ENCODE measurements at regions not wholly inside any gene's neighbourhood (a gene's known extent, or its start where the extent isn't known, plus 50 kb on each side); places are given as distances from the start of the nearest gene placed in this dataset.
"Not testable (repeated sequence)": the region's sequence is repeated elsewhere in the genome, so short reads cannot be mapped to it uniquely, and the experiment has no call there.

- no peak for DNase-seq (ENCODE audit: low spot score)
These were observed 211.9 kb upstream of the IRF2BP2 start for GRCh38 chr1:234821840-234822239.

GRCh38 chr1:234820597-234820996, 210.6 kb upstream of the IRF2BP2 start:
- DNase-seq (ENCODE audit: low spot score), result no peak

GRCh38 chr1:234819845-234820244, 209.9 kb upstream of the IRF2BP2 start:
- not testable (repeated sequence) for DNase-seq (ENCODE audit: low spot score)

DNA sequence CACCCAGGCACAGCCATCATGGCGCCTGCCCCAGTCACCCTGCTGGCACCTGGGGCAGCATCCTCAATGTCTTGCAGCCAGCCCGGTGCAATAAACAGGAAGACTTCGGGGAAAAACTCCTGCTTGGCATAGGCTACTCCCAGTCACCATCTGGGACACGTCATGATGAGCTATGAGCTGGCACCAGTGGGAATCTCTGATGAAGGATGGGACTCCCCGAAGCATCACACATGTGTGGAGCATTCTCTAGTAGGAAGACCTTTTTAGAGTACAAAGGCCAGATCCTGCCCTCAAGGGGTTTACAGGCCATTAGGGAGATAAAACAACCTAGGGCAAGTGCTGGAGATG, 208.0 kb upstream of the IRF2BP2 start:
- DNase-seq (ENCODE audit: low spot score), result not testable (repeated sequence)

DNA sequence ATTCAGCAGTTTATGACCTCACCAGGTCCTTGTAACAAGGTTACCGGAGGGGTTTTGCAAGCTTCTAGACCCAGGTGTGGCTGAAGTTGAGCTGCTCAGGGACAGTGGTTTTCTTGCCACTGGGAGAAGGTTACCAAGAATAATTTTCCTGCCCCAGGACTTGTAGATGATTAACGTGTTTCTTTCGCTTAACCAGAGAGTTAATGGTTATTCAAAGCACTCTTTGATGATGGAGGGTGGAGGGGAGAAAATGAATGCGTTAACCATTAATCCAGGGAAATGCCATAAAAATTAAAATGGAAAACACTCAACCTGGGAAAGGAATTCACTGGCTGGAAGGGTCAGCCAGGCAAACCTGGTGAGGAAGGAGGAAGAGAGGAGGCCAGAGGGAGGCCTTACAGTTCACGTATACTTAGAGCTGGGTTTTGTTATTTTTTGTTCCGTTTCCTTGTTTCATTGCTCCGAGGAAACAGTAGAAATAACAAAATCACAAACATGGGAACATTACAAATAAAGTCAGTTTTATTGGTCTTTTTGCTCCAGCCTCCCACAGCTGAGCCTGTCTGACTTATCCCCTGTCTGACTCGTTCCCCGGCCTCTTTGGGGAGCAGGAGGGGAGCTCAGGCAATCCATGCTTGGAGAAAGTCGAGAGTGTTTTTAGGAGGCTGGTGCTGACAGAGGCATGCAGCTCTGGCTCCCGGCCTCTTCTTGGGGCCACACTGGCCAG, 207.5 kb upstream of the IRF2BP2 start:
- not testable (repeated sequence) for DNase-seq (ENCODE audit: low spot score)

DNA sequence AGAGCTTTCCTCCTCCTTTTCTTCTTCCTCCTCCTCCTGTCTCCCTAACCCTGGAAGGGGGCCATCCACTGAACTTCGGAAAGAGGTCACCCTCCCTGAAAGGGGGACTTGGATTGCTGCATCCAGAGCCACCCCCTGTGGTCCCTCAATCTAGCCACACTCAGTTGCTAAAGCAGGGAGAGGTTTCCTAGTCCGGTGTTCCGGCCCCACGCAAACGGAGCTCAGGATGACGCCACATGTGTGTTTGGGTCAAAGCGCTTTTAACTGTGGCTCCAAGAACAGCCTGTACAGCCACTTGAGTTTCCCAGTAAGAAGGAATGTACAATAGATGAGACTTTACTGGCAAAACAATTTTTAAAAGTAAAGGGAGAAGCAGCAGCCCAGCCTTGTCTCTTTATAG, 206.9 kb upstream of the IRF2BP2 start:
- peak; percentile 35 for DNase-seq (ENCODE audit: low spot score)

GRCh38 chr1:234816186-234816851, 206.3 kb upstream of the IRF2BP2 start:
- peak; percentile 47 for DNase-seq (ENCODE audit: low spot score)

- not testable (repeated sequence) for DNase-seq (ENCODE audit: low spot score)
These were observed 205.4 kb upstream of the IRF2BP2 start for GRCh38 chr1:234815295-234815815.

DNA sequence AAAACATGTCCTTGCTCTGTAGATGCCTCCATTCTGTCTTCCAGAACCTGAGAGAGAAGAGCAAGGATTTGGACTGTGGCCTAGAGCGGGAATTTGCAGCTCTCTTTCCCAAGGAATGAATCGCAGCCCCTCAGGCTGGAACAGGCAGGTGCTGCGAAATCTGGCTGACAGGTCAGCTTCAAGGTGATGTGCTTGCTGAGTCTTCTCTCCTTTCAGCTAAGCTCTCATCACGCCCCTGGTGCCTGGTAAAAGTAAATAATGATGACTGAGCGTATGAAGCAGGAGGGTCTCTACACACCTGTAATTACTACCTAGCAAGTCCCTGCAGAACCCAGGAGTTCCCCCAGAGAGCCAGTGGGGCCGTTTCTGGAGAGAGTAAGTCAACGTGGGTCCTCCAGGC, 204.3 kb upstream of the IRF2BP2 start:
- DNase-seq (ENCODE audit: low spot score), result not testable (repeated sequence)

DNA sequence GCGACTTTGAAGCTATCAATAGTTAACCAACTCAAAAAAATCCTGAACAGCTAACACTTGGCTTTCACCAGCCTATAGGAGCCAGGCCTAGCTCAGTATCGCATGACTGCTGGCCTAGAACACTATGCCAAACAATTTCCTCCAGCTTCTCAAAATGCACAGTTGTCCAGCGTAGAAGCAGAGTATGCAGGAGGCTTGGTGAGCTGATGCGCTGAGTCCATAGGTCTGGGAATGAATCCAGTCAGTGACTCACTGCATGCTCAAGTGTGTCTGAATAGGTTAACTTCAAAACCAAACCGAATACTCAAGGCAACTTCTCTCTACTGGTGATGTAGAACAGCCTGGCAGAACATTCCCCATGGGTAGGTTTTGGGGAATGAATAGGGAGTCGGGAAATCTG, 201.8 kb upstream of the IRF2BP2 start:
- DNase-seq (ENCODE audit: low spot score), result not testable (repeated sequence)

DNA sequence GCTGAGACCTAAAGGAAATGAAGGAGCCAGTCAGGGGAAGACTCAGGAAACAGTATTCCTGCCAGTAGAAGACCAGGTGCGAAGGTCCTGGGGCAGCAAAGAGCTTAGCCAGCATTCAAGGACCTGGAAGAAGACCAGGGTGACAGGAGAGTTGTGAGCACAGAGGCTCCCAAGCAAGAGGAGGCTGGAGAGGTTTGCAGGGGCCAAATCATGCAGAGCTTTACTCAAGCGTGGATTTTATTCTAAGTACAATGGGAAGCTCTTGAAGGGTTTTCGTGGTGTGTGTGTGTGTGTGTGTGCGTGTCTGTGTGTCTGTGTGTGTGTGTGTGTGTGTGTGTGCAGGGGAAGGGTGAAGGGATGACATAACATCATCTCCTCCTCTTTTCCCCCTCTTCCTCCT, 200.7 kb upstream of the IRF2BP2 start:
- not testable (repeated sequence) for DNase-seq (ENCODE audit: low spot score)

- not testable (repeated sequence) for DNase-seq (ENCODE audit: low spot score)
These were observed 199.9 kb upstream of the IRF2BP2 start for GRCh38 chr1:234809854-234810245.

DNA sequence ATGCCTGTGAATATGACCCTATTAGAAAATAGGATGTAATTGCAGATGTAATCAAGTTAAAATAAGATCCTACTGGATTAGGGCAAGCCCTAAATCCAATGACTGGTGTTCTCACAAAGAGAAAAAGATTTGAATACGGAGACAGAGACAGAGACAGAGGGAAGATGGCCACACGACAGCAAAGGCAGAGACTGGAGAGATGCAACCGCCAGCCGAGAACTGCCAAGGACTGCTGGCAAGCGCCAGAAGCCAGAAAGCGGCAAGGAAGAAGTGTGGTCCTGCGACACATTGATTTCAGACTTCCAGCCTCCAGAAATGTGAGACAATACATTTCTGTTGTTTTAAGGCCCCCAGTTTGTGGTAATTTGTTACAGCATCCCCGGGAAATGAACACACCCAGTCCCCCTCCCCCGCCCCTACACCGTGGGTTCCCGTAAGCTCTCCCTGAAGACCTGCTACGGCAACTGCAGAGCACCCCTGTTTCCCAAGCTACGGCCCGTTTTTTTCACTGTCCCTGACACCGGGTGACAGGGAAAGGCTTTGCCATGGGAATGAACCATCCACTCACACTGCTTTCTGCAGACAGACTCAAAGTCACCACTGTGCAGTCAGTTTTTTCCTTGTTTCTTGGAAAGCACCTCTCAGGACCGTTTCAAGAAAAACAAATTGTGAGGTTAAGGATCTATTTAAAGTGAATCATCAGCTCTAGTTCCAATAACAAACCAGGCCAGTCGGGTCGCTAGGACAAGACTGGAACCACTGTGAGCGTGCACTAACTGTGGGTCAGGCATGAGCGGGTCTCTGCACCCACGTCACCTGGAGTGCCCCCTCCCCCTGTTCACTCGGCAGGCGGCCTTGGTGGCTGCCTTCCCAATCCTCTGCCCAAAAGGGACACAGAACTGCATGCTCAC, 199.2 kb upstream of the IRF2BP2 start:
- DNase-seq (ENCODE audit: low spot score), result not testable (repeated sequence)

DNA sequence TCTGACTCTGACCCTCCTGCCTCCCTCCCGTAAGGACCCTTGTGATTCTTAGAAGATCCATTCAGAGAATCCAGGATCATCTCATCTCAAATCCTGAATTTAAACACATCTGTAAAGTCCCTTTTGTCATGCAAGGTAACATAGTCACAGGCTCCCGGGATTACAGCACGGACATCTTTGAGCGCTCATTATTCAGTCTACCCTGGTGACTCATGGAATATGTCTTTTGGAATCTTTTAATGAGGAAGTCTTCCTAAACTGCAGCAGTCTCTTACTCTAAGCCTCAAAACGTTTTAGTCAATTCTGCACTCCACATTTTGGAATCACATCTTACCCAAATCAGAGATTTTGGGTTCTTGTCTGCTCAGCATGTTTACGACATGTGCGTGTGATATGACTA, 198.5 kb upstream of the IRF2BP2 start:
- not testable (repeated sequence) for DNase-seq (ENCODE audit: low spot score)

GRCh38 chr1:234807705-234808104, 197.7 kb upstream of the IRF2BP2 start:
- not testable (repeated sequence) for DNase-seq (ENCODE audit: low spot score)

GRCh38 chr1:234802586-234802985, 192.6 kb upstream of the IRF2BP2 start:
- DNase-seq (ENCODE audit: low spot score), result not testable (repeated sequence)

DNA sequence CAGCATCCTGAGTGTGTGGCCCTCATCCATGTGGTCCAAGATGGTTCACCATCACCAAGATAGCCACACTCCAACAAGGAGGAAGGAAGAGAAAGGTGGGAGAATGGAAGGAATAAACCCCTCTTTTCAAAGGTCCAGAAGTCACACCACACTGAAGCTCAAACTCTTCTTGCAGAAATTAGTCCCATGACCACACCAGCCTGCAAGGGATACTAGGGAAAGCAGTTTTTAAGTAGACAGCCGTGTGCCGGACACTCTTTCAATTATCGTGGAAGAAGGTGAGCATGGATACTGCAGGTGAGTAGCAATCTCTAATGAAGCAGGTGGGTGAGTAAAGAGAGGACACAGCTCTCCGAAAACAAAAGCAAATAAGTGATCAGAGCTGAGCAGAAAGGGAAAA, 191.7 kb upstream of the IRF2BP2 start:
- DNase-seq (ENCODE audit: low spot score), result not testable (repeated sequence)

- DNase-seq (ENCODE audit: low spot score), result not testable (repeated sequence)
These were observed 191.2 kb upstream of the IRF2BP2 start for GRCh38 chr1:234801147-234801546.

DNA sequence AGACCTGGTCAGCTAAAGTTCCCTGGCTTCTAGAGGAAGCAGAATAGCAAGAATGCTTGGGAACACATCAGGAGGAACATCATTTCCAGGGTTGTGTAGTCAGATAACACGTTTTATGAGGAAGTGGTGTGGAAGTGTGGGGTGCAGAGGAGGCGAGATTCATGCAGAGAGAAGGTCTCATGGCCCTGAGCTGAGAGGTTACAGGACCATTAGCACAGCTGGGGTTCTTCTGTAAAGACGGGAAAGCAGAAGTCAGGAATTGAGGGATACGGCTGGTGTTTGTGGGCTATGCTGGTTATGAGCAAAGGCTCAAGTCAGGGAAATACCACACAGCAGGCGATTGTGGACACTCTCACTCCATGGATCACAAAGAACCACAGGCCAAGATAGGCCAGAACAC, 190.6 kb upstream of the IRF2BP2 start:
- DNase-seq (ENCODE audit: low spot score), result not testable (repeated sequence)

- DNase-seq (ENCODE audit: low spot score), result not testable (repeated sequence)
These were observed 189.2 kb upstream of the IRF2BP2 start for GRCh38 chr1:234799021-234799689.

GRCh38 chr1:234797216-234797615, 187.2 kb upstream of the IRF2BP2 start:
- DNase-seq (ENCODE audit: low spot score), result not testable (repeated sequence)

DNA sequence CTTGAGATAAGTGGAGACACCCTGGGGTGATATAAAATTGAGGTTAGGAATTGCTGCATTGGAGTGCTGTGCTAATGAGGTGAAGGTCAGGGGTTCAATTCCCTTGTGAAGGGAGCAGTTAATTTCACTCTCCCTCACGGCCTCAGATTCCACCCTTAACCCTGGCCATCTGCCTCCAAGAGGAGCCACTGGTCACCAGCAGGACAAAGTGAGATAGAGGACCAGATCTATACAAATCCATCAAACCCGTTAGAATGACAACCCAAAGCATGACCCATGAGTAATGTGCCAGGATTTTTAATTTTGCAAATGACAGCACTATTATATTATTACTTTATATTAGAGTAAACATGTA, 186.4 kb upstream of the IRF2BP2 start:
- DNase-seq (ENCODE audit: low spot score), result not testable (repeated sequence)

All from globus pallidus (tissue), 1 donor.